ENCODE measurements at regions not wholly inside any gene's neighbourhood (a gene's known extent, or its start where the extent isn't known, plus 50 kb on each side); places are given as distances from the start of the nearest gene placed in this dataset.

DNA sequence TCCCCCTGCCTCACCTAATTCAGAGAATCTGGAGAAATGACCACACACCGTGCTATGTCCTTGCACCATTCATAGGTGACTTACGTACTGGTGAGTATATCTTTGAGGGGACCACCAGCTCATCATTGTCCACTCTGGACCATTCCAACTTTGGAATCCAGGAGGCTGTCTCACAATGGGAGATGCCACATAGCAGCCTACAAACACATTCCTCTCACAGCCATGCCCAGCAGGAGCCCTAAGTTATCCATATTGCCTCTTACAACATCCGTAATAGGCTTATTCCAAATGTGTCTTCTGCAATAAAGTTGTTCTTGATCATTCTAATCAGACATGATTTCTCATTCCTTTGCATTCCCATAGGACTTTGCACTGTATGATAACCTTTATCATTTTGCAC is 436.7 kb downstream of the EFNB2 start:
- no peaks in the 10 kb centered on the region for H3K79me2 ChIP-seq
- H3K9me2 ChIP-seq (replicated peaks; ENCODE audit: insufficient read depth): no peaks in the 10 kb centered on the region
- TF ChIP-seq EZH2 (IDR thresholded peaks at IDR 0.05; ENCODE audit: borderline replicate concordance) (no peak), EZH2phosphoT487 (IDR thresholded peaks at IDR 0.05; ENCODE audit: low read depth, severe bottlenecking, unreplicated experiment) (no peak)
- TF ChIP-seq, protein P1, sequence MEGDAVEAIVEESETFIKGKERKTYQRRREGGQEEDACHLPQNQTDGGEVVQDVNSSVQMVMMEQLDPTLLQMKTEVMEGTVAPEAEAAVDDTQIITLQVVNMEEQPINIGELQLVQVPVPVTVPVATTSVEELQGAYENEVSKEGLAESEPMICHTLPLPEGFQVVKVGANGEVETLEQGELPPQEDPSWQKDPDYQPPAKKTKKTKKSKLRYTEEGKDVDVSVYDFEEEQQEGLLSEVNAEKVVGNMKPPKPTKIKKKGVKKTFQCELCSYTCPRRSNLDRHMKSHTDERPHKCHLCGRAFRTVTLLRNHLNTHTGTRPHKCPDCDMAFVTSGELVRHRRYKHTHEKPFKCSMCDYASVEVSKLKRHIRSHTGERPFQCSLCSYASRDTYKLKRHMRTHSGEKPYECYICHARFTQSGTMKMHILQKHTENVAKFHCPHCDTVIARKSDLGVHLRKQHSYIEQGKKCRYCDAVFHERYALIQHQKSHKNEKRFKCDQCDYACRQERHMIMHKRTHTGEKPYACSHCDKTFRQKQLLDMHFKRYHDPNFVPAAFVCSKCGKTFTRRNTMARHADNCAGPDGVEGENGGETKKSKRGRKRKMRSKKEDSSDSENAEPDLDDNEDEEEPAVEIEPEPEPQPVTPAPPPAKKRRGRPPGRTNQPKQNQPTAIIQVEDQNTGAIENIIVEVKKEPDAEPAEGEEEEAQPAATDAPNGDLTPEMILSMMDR (IDR thresholded peaks at IDR 0.05; ENCODE audit: poor library complexity): no peak
- H3K4me3 ChIP-seq: no peak overlapping the region
- WGBS (ENCODE audit: low lambda C conversion rate, missing lambda C conversion rate): 100% methylated on average over 3 of the region's 3 CpGs
- DNase-seq (ENCODE audit: low spot score): no peak
- peak overlapping the region; percentile 92 for H3K27ac ChIP-seq
- H3K9me3 ChIP-seq (ENCODE audit: low read depth): no peaks in the 10 kb centered on the region
- no peaks in the 10 kb centered on the region for H3K36me3 ChIP-seq (replicated peaks; ENCODE audit: insufficient read depth, low read depth)
- no peaks in the 10 kb centered on the region for H3K27me3 ChIP-seq
- H2AFZ ChIP-seq: no peak overlapping the region
- no peak overlapping the region for H3K4me2 ChIP-seq
- no peaks in the 10 kb centered on the region for H4K20me1 ChIP-seq (ENCODE audit: insufficient read depth, poor library complexity, severe bottlenecking)
- H3K4me1 ChIP-seq (ENCODE audit: insufficient read depth): peaks cover 35% of the 10 kb centered on the region

- Histone ChIP-seq H3K27me3 (no peaks in the 10 kb centered on the region), H3K4me3 (no peak overlapping the region), H3K9me2 (replicated peaks; ENCODE audit: insufficient read depth) (no peaks in the 10 kb centered on the region), H3K27ac (peak overlapping the region; percentile 86), H3K79me2 (no peaks in the 10 kb centered on the region), H3K36me3 (replicated peaks; ENCODE audit: insufficient read depth, low read depth) (no peaks in the 10 kb centered on the region), H2AFZ (no peak overlapping the region), H3K4me2 (peak overlapping the region; percentile 62), H3K4me1 (ENCODE audit: insufficient read depth) (peaks cover 24% of the 10 kb centered on the region), H4K20me1 (ENCODE audit: insufficient read depth, poor library complexity, severe bottlenecking) (no peaks in the 10 kb centered on the region), H3K9me3 (ENCODE audit: low read depth) (no peaks in the 10 kb centered on the region)
- peak; percentile 47 for DNase-seq (ENCODE audit: low spot score)
- TF ChIP-seq EZH2phosphoT487 (IDR thresholded peaks at IDR 0.05; ENCODE audit: low read depth, severe bottlenecking, unreplicated experiment) (no peak), EZH2 (IDR thresholded peaks at IDR 0.05; ENCODE audit: borderline replicate concordance) (no peak)
- TF ChIP-seq, protein P1 (IDR thresholded peaks at IDR 0.05; ENCODE audit: poor library complexity): no peak
- WGBS (ENCODE audit: low lambda C conversion rate, missing lambda C conversion rate): 30% methylated on average over 4 of the region's 4 CpGs
These were observed 438.8 kb downstream of the EFNB2 start for GRCh38 chr13:106096661-106097092.

GRCh38 chr13:106095919-106096318 is 439.5 kb downstream of the EFNB2 start:
- Histone ChIP-seq H2AFZ (no peak overlapping the region), H4K20me1 (ENCODE audit: insufficient read depth, poor library complexity, severe bottlenecking) (no peaks in the 10 kb centered on the region)

More at GRCh38 chr13:106095919-106096318, 439.5 kb downstream of the EFNB2 start:
- no peaks in the 10 kb centered on the region for H3K27me3 ChIP-seq
- H3K79me2 ChIP-seq: no peaks in the 10 kb centered on the region
- no peaks in the 10 kb centered on the region for H3K9me3 ChIP-seq (ENCODE audit: low read depth)
- H3K9me2 ChIP-seq (replicated peaks; ENCODE audit: insufficient read depth): no peaks in the 10 kb centered on the region
- WGBS (ENCODE audit: low lambda C conversion rate, missing lambda C conversion rate): 74% methylated on average over 4 of the region's 4 CpGs
- peaks cover 16% of the 10 kb centered on the region for H3K4me1 ChIP-seq (ENCODE audit: insufficient read depth)
- no peak overlapping the region for H3K4me3 ChIP-seq
- no peaks in the 10 kb centered on the region for H3K36me3 ChIP-seq (replicated peaks; ENCODE audit: insufficient read depth, low read depth)
- DNase-seq (ENCODE audit: low spot score): peak; percentile 19
- peak overlapping the region; percentile 86 for H3K27ac ChIP-seq
- H3K4me2 ChIP-seq: peak overlapping the region; percentile 62
- TF ChIP-seq, protein P1 (IDR thresholded peaks at IDR 0.05; ENCODE audit: poor library complexity): no peak
- TF ChIP-seq EZH2 (IDR thresholded peaks at IDR 0.05; ENCODE audit: borderline replicate concordance) (no peak), EZH2phosphoT487 (IDR thresholded peaks at IDR 0.05; ENCODE audit: low read depth, severe bottlenecking, unreplicated experiment) (no peak)

Measured in hepatocyte (in vitro differentiated cells).